PC-9 (cell line): ENCODE measurements at regions not wholly inside any gene's neighbourhood (a gene's known extent, or its start where the extent isn't known, plus 50 kb on each side); places are given as distances from the start of the nearest gene placed in this dataset.

Source experiments
- BruUV-seq: library from RNA; stranded (reverse); fragments of 400-500 nt; replicated peaks from 2 replicates; lab custom pipeline; 2021; lab: Mats Ljungman, UMichigan
- CTCF ChIA-PET: fragments of 300-600 bp; sonication (Branson Sonifier 250); formaldehyde crosslinking; loops from one replicate; lab custom pipeline; 2022; ENCODE audit warnings: antibody characterized with exemption; lab: Charles Lee
- POLR2A ChIA-PET: fragments of 300-600 bp; sonication (Branson Sonifier 250); formaldehyde crosslinking; loops from one replicate; lab custom pipeline; 2022; ENCODE audit warnings: antibody characterized with exemption; ENCODE audit not compliant: unreplicated experiment; lab: Charles Lee
- DNase-seq, 2 experiments: peaks; one replicate each; pipeline versions ENCODE4 v3.0.0 to v3.0.0-alpha.2; 2015 to 2022; ENCODE audit warnings: mixed read lengths in 1 of 2
- H2AFZ ChIP-seq: fragments of 200-600 bp; sonication (generic); 2 replicates; pipeline ENCODE4 v1.8.1; 2017; ENCODE audit warnings: antibody characterized with exemption
- H3F3A ChIP-seq: fragments of 200-600 bp; sonication (generic); 2 replicates; pipeline ENCODE4 v1.8.1; 2017; ENCODE audit warnings: antibody characterized with exemption, mild to moderate bottlenecking, low read depth; ENCODE audit not compliant: insufficient read depth
- H3K27ac ChIP-seq: fragments of 200-600 bp; sonication (generic); 2 replicates; pipeline ENCODE4 v1.6.1; 2016; ENCODE audit warnings: mixed run types
- H3K27me3 ChIP-seq: fragments of 200-600 bp; sonication (generic); 2 replicates; pipeline ENCODE4 v1.6.1; 2016; ENCODE audit warnings: low read depth, mixed run types; ENCODE audit not compliant: insufficient read depth
- H3K36me3 ChIP-seq: fragments of 200-600 bp; sonication (generic); 2 replicates; pipeline ENCODE4 v1.6.1; 2016; ENCODE audit warnings: low read depth, mixed run types
- H3K4me1 ChIP-seq: fragments of 200-600 bp; sonication (generic); replicated peaks from 2 replicates; pipeline ENCODE4 v1.6.1; 2016; ENCODE audit warnings: mixed run types; ENCODE audit not compliant: insufficient read depth
- H3K4me2 ChIP-seq: fragments of 200-600 bp; sonication (generic); 2 replicates; pipeline ENCODE4 v1.6.1; 2017; ENCODE audit warnings: mixed run types
- H3K4me3 ChIP-seq: fragments of 200-600 bp; sonication (generic); 2 replicates; pipeline ENCODE4 v1.6.1; 2016; ENCODE audit warnings: mixed run types
- H3K79me2 ChIP-seq: fragments of 200-600 bp; sonication (generic); 2 replicates; pipeline ENCODE4 v1.6.1; 2017; ENCODE audit warnings: low read depth, mixed run types
- H3K9me2 ChIP-seq: fragments of 200-600 bp; sonication (generic); 2 replicates; pipeline ENCODE4 v1.8.1; 2017; ENCODE audit warnings: mild to moderate bottlenecking; ENCODE audit not compliant: insufficient read depth
- H3K9me3 ChIP-seq: fragments of 200-600 bp; sonication (generic); 2 replicates; pipeline ENCODE4 v1.8.1; 2016; ENCODE audit warnings: low read depth; ENCODE audit not compliant: insufficient read depth
- H4K20me1 ChIP-seq: fragments of 200-600 bp; sonication (generic); 2 replicates; pipeline ENCODE4 v1.8.1; 2017; ENCODE audit not compliant: insufficient read depth
- CTCF ChIP-seq: fragments of 200-600 bp; sonication (generic); conservative IDR thresholded peaks from 2 replicates; pipeline ENCODE4 v1.6.1; 2017; ENCODE audit warnings: mixed run types, antibody characterized with exemption, mild to moderate bottlenecking, moderate library complexity
- EZH2 ChIP-seq: fragments of 200-600 bp; sonication (generic); IDR thresholded peaks from 2 replicates; pipeline ENCODE4 v1.8.0; 2017; ENCODE audit warnings: antibody characterized with exemption, low read depth
- intact Hi-C: fragments of 100-400 bp; cut with micrococcal nuclease; formaldehyde crosslinking; loops from one replicate; pipeline ENCODE4 v1.10.0; 2022; ENCODE audit not compliant: unreplicated experiment

DNA sequence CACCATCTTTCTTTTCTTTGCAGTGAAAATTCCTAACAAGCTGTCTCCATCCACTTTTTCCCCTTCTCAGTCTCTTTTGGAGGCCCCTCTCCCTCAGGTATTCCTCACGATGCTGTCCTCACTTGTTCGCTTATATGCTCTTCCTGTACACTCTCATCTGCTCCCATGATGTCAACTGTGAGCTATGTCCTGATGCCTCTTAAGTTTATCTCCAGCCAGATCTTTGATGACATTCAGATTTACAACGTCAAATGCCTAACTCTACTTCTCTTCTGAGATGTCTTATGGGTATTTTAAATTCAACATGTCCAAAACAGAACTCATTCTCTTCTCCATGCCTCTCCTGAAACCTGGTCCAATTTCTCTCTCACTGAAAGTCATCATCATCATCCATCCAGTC is 55.1 kb upstream of the SERTAD2 start:
- no peak overlapping the region for H2AFZ ChIP-seq
- CTCF ChIA-PET = no interaction called here

DNA sequence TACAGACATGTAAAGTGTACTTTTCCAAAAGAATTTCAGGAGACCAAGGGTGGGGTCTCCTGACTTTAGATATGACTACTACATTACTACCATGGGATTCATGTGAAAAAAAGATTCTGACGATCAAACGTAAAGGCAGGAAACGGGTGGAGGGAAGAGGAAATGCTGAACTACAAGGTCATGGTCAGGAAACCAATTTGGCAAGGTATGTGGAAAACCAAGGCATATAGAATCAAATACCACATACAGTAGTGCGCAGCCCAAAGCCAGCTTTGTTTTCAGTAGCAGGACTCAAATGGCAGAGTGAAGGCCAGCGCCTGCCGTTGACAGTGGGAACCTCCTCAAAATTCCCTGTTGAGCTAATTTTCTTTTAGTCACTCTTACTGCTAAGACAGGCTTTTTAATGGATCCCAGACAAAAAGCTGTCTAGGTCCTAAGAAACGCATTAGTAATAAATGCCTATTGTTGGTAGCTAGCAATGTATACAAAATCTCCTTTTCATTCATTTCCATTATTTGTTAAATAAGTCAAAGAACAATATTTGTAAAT is 57.6 kb upstream of the SERTAD2 start:
- no peaks in the 10 kb centered on the region for H3K9me3 ChIP-seq
- peaks cover 6% of the 10 kb centered on the region; the same call in 1 of the 2 replicates for H3F3A ChIP-seq
- no TSS peak for BruUV-seq
- POLR2A ChIA-PET = no interaction called here
- peaks cover 8% of the 10 kb centered on the region; the same call in 1 of the 2 replicates for H3K79me2 ChIP-seq
- H2AFZ ChIP-seq = no peak overlapping the region
- no peak for DNase-seq
- no peak overlapping the region for H3K4me3 ChIP-seq
- no peak overlapping the region for H3K27ac ChIP-seq
- intact Hi-C loops = no loop called here
- TF ChIP-seq CTCF = no peak
- no peak for TF ChIP-seq EZH2
- no peak overlapping the region for H3K4me2 ChIP-seq
- no peaks in the 10 kb centered on the region for H4K20me1 ChIP-seq
- H3K4me1 ChIP-seq = no peaks in the 10 kb centered on the region
- CTCF ChIA-PET = no interaction called here
- H3K36me3 ChIP-seq = no peaks in the 10 kb centered on the region
- no peaks in the 10 kb centered on the region for H3K9me2 ChIP-seq
- H3K27me3 ChIP-seq = no peaks in the 10 kb centered on the region

More for the DNA sequence above, 55.1 kb upstream of the SERTAD2 start:
- BruUV-seq = no TSS peak
- no peak for TF ChIP-seq EZH2
- TF ChIP-seq CTCF = no peak
- no peak for DNase-seq
- Histone ChIP-seq H4K20me1 (no peaks in the 10 kb centered on the region), H3K9me2 (no peaks in the 10 kb centered on the region), H3K27me3 (no peaks in the 10 kb centered on the region), H3K9me3 (no peaks in the 10 kb centered on the region), H3F3A (no peaks in the 10 kb centered on the region), H3K4me1 (no peaks in the 10 kb centered on the region), H3K36me3 (no peaks in the 10 kb centered on the region), H3K4me3 (no peak overlapping the region), H3K27ac (no peak overlapping the region), H3K4me2 (no peak overlapping the region), H3K79me2 (peaks cover 8% of the 10 kb centered on the region; the same call in 1 of the 2 replicates)
- intact Hi-C loops = no loop called here
- POLR2A ChIA-PET = no interaction called here

DNA sequence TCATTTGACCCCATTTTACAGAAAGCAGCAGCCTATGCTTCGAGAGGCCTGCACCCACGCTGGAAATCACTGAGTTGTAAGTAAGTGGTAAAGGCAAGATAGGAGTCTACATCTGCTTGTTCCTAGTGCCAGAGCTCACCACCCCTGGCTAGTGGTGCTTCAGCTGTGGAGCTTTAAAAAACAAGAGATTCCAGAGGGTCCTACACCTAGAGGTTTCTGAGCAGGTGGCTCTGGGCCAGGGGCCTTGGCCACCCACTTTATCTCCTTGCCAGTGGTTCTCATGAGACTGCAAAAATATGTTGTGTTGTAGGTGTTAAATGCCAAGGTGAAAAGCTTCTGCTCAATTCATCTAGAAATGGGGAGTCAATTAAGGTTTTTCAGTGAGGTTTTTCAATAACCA is 60.0 kb upstream of the SERTAD2 start:
- BruUV-seq = no TSS peak
- no peaks in the 10 kb centered on the region for H3K4me1 ChIP-seq
- H3K4me2 ChIP-seq = no peak overlapping the region
- no peaks in the 10 kb centered on the region for H3K27me3 ChIP-seq
- no peaks in the 10 kb centered on the region for H3K36me3 ChIP-seq
- H3K9me2 ChIP-seq = no peaks in the 10 kb centered on the region
- H3F3A ChIP-seq = peaks cover 6% of the 10 kb centered on the region; the same call in 1 of the 2 replicates
- ChIA-PET CTCF (no interaction called here), POLR2A (interaction anchor here (0.5 kb wide), 1 partner anchor 64 kb away, joined by 5 read pairs; no protein-coding TSS in a partner anchor)
- no peak overlapping the region for H2AFZ ChIP-seq
- intact Hi-C loops = no loop called here
- no peaks in the 10 kb centered on the region for H4K20me1 ChIP-seq
- H3K4me3 ChIP-seq = no peak overlapping the region
- TF ChIP-seq CTCF (no peak), EZH2 (no peak)
- H3K79me2 ChIP-seq = no peaks in the 10 kb centered on the region
- no peaks in the 10 kb centered on the region for H3K9me3 ChIP-seq
- no peak overlapping the region for H3K27ac ChIP-seq
- DNase-seq = no peak
